WTC11 (cell line): ENCODE measurements at regions not wholly inside any gene's neighbourhood (a gene's known extent, or its start where the extent isn't known, plus 50 kb on each side); places are given as distances from the start of the nearest gene placed in this dataset.
"Not testable (repeated sequence)": the region's sequence is repeated elsewhere in the genome, so short reads cannot be mapped to it uniquely, and the experiment has no call there.

ENCODE experiments used
- CREB1 ChIP-seq: sonication (generic); formaldehyde crosslinking; IDR thresholded peaks from 2 replicates; pipeline ENCODE4 v1.8.0; 2023; ENCODE audit warnings: mild to moderate bottlenecking, missing genetic modification reagents
- ESRRA ChIP-seq: sonication (generic); formaldehyde crosslinking; IDR thresholded peaks from 2 replicates; pipeline ENCODE4 v1.8.1; 2022; ENCODE audit warnings: mild to moderate bottlenecking, missing genetic modification reagents, borderline replicate concordance
- JAZF1 ChIP-seq: fragments of 250-450 bp; sonication (Bioruptor Pico); IDR thresholded peaks from 2 replicates; pipeline ENCODE4 v1.9.0; 2021; ENCODE audit warnings: moderate library complexity, mild to moderate bottlenecking, inconsistent platforms
- JUN ChIP-seq: sonication (generic); formaldehyde crosslinking; IDR thresholded peaks from 2 replicates; pipeline ENCODE4 v1.8.0; 2023; ENCODE audit warnings: mild to moderate bottlenecking, missing genetic modification reagents
- PRDM15 ChIP-seq: sonication (generic); formaldehyde crosslinking; IDR thresholded peaks from 2 replicates; pipeline ENCODE4 v1.8.0; 2022; ENCODE audit warnings: missing genetic modification reagents
- TP53 ChIP-seq: sonication (generic); formaldehyde crosslinking; IDR thresholded peaks from 2 replicates; pipeline ENCODE4 v1.8.1; 2023; ENCODE audit warnings: mild to moderate bottlenecking, missing genetic modification reagents
- ZNF121 ChIP-seq: sonication (generic); formaldehyde crosslinking; IDR thresholded peaks from 2 replicates; pipeline ENCODE4 v1.8.0; 2023; ENCODE audit warnings: missing genetic modification reagents
- ZNF425 ChIP-seq: fragments of 250-450 bp; sonication (Bioruptor Pico); conservative IDR thresholded peaks from 2 replicates; pipeline ENCODE4 v1.9.0; 2021; ENCODE audit warnings: mild to moderate bottlenecking
- TF ChIP-seq, protein P1 (sequence below): fragments of 200-600 bp; IDR thresholded peaks from 2 replicates; pipeline ENCODE4 v1.8.0; 2022; ENCODE audit warnings: antibody characterized with exemption
- TF ChIP-seq, protein P2 (sequence below): sonication (generic); formaldehyde crosslinking; IDR thresholded peaks from 2 replicates; pipeline ENCODE4 v1.8.1; 2023; ENCODE audit warnings: mild to moderate bottlenecking, missing genetic modification reagents, moderate library complexity
- TF ChIP-seq, protein P3 (sequence below): sonication (generic); formaldehyde crosslinking; IDR thresholded peaks from 2 replicates; pipeline ENCODE4 v1.8.1; 2022; ENCODE audit warnings: low read depth, mild to moderate bottlenecking, moderate library complexity, missing genetic modification reagents, borderline replicate concordance
- TF ChIP-seq, protein P4 (sequence below): fragments of 250-450 bp; sonication (Bioruptor Pico); IDR thresholded peaks from 2 replicates; pipeline ENCODE4 v1.9.0; 2021; ENCODE audit warnings: mild to moderate bottlenecking, borderline replicate concordance

DNA sequence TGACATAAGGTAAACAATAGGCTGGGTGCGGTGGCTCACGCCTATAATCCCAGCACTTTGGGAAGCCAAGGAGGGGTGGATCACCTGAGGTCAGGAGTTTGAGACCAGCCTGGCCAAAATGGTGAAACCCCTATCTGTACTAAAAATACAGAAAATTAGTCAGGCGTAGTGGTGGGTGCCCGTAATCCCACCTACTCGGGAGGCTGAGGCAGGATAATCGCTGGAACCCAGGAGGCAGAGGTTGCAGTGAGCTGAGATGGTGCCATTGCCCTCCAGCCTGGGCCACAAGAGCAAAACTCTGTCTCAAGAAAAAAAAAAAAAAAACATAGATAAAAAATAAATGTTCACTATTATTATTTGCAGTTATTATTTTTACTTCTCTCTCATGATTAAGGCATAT, 689.8 kb upstream of the FSHR start:
- TF ChIP-seq, protein P1, sequence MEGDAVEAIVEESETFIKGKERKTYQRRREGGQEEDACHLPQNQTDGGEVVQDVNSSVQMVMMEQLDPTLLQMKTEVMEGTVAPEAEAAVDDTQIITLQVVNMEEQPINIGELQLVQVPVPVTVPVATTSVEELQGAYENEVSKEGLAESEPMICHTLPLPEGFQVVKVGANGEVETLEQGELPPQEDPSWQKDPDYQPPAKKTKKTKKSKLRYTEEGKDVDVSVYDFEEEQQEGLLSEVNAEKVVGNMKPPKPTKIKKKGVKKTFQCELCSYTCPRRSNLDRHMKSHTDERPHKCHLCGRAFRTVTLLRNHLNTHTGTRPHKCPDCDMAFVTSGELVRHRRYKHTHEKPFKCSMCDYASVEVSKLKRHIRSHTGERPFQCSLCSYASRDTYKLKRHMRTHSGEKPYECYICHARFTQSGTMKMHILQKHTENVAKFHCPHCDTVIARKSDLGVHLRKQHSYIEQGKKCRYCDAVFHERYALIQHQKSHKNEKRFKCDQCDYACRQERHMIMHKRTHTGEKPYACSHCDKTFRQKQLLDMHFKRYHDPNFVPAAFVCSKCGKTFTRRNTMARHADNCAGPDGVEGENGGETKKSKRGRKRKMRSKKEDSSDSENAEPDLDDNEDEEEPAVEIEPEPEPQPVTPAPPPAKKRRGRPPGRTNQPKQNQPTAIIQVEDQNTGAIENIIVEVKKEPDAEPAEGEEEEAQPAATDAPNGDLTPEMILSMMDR = not testable (repeated sequence)
- TF ChIP-seq ZNF425 (CRISPR knock-in tag); CREB1 (CRISPR knock-in tag); TP53 (CRISPR knock-in tag); ZNF121 (CRISPR knock-in tag); JUN (CRISPR knock-in tag); PRDM15; ESRRA (CRISPR knock-in tag); JAZF1 (CRISPR knock-in tag): not testable (repeated sequence)
- TF ChIP-seq, protein P2, sequence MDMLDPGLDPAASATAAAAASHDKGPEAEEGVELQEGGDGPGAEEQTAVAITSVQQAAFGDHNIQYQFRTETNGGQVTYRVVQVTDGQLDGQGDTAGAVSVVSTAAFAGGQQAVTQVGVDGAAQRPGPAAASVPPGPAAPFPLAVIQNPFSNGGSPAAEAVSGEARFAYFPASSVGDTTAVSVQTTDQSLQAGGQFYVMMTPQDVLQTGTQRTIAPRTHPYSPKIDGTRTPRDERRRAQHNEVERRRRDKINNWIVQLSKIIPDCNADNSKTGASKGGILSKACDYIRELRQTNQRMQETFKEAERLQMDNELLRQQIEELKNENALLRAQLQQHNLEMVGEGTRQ (CRISPR knock-in tag) = not testable (repeated sequence)
- TF ChIP-seq, protein P3, sequence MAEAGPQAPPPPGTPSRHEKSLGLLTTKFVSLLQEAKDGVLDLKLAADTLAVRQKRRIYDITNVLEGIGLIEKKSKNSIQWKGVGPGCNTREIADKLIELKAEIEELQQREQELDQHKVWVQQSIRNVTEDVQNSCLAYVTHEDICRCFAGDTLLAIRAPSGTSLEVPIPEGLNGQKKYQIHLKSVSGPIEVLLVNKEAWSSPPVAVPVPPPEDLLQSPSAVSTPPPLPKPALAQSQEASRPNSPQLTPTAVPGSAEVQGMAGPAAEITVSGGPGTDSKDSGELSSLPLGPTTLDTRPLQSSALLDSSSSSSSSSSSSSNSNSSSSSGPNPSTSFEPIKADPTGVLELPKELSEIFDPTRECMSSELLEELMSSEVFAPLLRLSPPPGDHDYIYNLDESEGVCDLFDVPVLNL (CRISPR knock-in tag) = not testable (repeated sequence)
- TF ChIP-seq, protein P4, sequence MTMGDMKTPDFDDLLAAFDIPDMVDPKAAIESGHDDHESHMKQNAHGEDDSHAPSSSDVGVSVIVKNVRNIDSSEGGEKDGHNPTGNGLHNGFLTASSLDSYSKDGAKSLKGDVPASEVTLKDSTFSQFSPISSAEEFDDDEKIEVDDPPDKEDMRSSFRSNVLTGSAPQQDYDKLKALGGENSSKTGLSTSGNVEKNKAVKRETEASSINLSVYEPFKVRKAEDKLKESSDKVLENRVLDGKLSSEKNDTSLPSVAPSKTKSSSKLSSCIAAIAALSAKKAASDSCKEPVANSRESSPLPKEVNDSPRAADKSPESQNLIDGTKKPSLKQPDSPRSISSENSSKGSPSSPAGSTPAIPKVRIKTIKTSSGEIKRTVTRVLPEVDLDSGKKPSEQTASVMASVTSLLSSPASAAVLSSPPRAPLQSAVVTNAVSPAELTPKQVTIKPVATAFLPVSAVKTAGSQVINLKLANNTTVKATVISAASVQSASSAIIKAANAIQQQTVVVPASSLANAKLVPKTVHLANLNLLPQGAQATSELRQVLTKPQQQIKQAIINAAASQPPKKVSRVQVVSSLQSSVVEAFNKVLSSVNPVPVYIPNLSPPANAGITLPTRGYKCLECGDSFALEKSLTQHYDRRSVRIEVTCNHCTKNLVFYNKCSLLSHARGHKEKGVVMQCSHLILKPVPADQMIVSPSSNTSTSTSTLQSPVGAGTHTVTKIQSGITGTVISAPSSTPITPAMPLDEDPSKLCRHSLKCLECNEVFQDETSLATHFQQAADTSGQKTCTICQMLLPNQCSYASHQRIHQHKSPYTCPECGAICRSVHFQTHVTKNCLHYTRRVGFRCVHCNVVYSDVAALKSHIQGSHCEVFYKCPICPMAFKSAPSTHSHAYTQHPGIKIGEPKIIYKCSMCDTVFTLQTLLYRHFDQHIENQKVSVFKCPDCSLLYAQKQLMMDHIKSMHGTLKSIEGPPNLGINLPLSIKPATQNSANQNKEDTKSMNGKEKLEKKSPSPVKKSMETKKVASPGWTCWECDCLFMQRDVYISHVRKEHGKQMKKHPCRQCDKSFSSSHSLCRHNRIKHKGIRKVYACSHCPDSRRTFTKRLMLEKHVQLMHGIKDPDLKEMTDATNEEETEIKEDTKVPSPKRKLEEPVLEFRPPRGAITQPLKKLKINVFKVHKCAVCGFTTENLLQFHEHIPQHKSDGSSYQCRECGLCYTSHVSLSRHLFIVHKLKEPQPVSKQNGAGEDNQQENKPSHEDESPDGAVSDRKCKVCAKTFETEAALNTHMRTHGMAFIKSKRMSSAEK = not testable (repeated sequence)
